ENCODE measurements at regions not wholly inside any gene's neighbourhood (a gene's known extent, or its start where the extent isn't known, plus 50 kb on each side); places are given as distances from the start of the nearest gene placed in this dataset.
A peak's percentile ranks its signal among the peaks of the same experiment; 100 is the strongest.

DNA sequence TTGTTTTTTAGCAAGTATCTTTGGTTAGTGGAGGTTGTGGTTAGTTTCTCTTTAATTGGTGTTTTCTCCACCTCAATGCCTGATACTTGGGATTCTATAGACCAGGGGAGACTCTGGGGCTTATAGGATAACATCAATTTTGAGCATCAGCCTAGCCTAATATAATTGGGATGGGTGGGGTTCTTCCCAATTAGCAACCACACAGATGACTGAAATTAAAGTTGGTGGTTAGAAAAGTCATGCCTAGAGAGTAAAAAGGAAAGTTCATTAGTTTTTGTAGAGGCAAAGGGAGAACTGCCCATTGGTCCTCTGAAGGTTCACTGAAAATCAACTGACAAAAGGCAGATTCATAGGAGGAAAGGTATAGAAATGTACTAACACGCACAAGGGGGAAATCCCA lies 843.3 kb downstream of the TSN start:
- Histone ChIP-seq H3K36me3 (no peaks in the 10 kb centered on the region), H3K27ac (no peak overlapping the region), H3K4me1 (ENCODE audit: low read depth) (no peaks in the 10 kb centered on the region), H3K4me3 (no peak overlapping the region), H3K9me3 (ENCODE audit: low read depth) (no peaks in the 10 kb centered on the region), H3K27me3 (no peaks in the 10 kb centered on the region)
- DNase-seq (ENCODE audit: low read depth in 1 of 2, low spot score in 1 of 2), result no peak
- TF ChIP-seq, protein P1, sequence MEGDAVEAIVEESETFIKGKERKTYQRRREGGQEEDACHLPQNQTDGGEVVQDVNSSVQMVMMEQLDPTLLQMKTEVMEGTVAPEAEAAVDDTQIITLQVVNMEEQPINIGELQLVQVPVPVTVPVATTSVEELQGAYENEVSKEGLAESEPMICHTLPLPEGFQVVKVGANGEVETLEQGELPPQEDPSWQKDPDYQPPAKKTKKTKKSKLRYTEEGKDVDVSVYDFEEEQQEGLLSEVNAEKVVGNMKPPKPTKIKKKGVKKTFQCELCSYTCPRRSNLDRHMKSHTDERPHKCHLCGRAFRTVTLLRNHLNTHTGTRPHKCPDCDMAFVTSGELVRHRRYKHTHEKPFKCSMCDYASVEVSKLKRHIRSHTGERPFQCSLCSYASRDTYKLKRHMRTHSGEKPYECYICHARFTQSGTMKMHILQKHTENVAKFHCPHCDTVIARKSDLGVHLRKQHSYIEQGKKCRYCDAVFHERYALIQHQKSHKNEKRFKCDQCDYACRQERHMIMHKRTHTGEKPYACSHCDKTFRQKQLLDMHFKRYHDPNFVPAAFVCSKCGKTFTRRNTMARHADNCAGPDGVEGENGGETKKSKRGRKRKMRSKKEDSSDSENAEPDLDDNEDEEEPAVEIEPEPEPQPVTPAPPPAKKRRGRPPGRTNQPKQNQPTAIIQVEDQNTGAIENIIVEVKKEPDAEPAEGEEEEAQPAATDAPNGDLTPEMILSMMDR (IDR thresholded peaks at IDR 0.05; ENCODE audit: low read depth, low read length), result no peak

DNA sequence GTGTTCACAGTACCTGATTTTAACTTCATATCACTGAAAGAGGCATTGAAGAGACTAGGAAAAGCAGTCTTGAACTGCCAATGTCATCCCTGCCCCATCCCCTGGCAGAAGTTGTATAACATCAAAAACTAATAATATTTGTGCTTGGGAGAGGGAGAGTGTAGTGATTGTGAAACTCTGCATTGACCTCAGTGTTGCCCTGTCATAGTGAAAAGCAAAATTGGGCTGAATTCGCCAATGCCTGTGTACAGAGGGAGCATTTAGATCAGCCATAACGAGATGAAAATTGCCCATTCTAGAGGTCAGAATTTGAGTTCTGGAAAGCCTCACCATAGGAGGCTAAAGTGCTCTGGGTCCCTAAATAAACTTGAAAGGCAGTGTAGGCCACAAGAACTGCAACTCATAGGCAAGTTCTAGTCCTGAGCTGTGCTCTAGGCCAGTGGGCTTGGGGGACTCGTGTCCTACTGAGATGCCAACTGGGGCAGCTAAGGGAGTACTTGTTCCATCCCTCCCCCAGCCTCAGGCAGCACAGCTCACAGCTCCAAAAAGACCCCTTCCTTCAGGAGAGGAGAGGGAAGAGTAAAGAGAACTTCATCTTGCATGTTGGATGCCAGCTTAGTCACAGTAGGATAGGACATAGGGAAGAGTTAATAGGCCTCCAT lies 855.6 kb downstream of the TSN start:
- TF ChIP-seq, protein P1 (IDR thresholded peaks at IDR 0.05; ENCODE audit: low read depth, low read length), result no peak
- Histone ChIP-seq H3K4me1 (ENCODE audit: low read depth) (no peaks in the 10 kb centered on the region), H3K9me3 (ENCODE audit: low read depth) (no peaks in the 10 kb centered on the region), H3K4me3 (no peak overlapping the region), H3K36me3 (no peaks in the 10 kb centered on the region), H3K27ac (no peak overlapping the region), H3K27me3 (no peaks in the 10 kb centered on the region)
- DNase-seq (ENCODE audit: low read depth in 1 of 2, low spot score in 1 of 2), result no peak

DNA sequence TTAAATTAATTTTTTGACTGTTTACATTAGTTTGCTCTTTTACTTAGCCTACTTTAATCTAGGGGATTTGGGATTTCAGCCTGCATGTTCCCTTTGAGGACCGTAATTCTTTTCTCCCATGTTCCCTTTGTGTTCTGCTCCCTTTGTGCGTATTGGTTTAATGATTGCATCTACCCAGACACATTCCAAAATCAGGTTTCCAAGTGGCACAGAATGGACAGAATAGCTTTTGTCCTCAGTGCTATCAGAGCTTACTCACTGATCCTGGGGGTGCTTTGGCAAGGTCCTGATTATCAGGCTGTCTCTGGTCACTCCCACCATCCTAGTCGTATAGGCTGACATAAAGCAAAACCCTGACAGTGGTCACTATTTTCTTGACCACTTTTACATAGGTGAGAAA lies 867.5 kb downstream of the TSN start:
- Histone ChIP-seq H3K9me3 (ENCODE audit: low read depth) (no peaks in the 10 kb centered on the region), H3K27me3 (no peaks in the 10 kb centered on the region), H3K27ac (no peak overlapping the region), H3K36me3 (no peaks in the 10 kb centered on the region), H3K4me3 (no peak overlapping the region), H3K4me1 (ENCODE audit: low read depth) (peaks cover 6% of the 10 kb centered on the region)
- TF ChIP-seq, protein P1 (IDR thresholded peaks at IDR 0.05; ENCODE audit: low read depth, low read length), result no peak
- DNase-seq (ENCODE audit: low read depth in 1 of 2, low spot score in 1 of 2), result no peak

DNA sequence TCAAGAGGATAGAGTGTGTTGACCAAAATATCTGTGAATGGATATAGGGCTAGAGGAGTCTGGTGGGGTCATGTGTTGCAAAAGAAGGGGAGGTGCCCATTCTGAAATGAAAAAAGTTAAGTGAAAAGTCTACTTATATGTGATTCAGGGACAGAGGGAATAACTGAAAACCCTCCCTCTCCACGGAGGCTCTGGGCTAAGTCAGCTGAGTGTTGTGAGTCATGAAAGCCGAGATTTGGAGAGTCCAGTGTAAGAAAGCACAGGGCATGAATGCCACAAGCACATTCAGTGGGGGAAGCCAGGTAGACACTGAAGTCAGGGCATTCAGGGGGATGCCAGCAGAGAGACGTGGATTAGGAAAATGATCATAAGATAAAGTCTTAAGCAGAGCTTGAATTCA lies 871.9 kb downstream of the TSN start:
- DNase-seq (ENCODE audit: low read depth in 1 of 2, low spot score in 1 of 2), result peak in 1 of 2 donors; percentile 46
- Histone ChIP-seq H3K36me3 (no peaks in the 10 kb centered on the region), H3K27me3 (no peaks in the 10 kb centered on the region), H3K27ac (no peak overlapping the region), H3K4me3 (no peak overlapping the region), H3K9me3 (ENCODE audit: low read depth) (no peaks in the 10 kb centered on the region), H3K4me1 (ENCODE audit: low read depth) (peaks cover 6% of the 10 kb centered on the region)
- TF ChIP-seq, protein P1 (IDR thresholded peaks at IDR 0.05; ENCODE audit: low read depth, low read length), result no peak

DNA sequence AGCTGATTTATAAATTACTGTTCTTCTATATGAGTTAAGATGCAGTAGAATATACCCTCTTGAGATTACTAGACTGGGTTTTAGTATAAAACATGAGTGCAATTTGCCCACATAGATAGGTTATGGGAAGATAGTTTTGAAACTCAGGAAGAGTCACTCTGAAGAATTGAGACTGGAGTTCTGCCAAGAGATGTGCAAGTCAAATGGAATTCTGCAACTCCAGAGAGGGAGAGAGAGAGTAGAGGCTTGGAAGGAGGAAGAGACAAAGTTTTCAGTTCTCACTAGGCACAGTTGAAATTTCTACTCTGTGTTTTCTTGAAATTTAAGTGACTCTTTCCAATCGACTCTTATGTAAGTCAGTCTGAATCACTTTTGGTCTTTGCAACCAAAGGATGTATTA lies 878.8 kb downstream of the TSN start:
- Histone ChIP-seq H3K27me3 (no peaks in the 10 kb centered on the region), H3K36me3 (no peaks in the 10 kb centered on the region), H3K4me1 (ENCODE audit: low read depth) (no peaks in the 10 kb centered on the region), H3K9me3 (ENCODE audit: low read depth) (no peaks in the 10 kb centered on the region), H3K4me3 (no peak overlapping the region), H3K27ac (no peak overlapping the region)
- DNase-seq (ENCODE audit: low read depth in 1 of 2, low spot score in 1 of 2), result peak in 1 of 2 donors; percentile 93
- TF ChIP-seq, protein P1 (IDR thresholded peaks at IDR 0.05; ENCODE audit: low read depth, low read length), result no peak
